ENCODE measurements at regions not wholly inside any gene's neighbourhood (a gene's known extent, or its start where the extent isn't known, plus 50 kb on each side); places are given as distances from the start of the nearest gene placed in this dataset.

DNA sequence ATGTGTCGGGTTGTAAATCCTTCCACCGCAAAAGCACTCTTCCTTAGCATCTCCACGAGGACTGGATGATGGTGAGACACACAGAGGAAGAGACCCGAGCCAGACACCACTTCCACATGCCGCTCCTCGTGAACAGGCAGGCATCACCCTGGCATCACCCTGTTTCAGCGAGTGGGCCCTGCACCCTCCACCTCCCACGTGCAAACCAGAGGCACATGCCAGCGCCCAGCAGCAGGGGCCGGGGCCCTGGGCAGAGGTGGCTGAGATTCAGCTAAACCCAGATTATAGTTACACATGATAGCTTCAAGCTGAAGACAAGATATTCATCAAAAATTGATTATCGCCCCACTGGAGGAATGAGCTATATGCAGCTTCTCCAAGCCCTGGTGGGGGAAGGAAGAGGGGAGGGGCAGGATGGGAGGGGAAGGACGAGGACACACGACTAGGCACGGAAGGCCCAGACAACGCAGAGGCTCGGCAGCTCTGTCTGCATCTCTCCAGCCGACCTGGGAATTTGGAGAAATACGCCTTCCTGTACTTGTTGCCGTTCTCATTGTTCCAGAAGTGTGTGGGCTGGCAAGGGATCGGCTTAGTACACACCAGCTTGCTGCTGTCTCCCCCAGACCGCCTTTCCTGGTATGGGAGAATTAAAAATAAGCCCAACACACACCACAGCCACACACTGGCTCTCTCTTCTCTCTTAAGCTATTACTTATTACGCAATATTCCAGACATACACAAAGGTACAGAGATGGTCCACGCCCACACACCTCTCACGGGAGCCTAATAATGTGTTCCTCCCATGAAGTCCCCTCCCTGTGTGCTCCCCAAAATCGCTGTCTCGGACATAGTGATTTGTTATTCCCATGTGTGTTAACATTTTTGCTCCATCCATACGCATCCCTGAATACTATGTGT lies 50.4 kb upstream of the ZNF354A start:
- Histone ChIP-seq H3K4me2 (ENCODE audit: low read length) (no peak overlapping the region), H3K9ac (ENCODE audit: low read length) (no peak overlapping the region), H3K9me2 (ENCODE audit: insufficient read depth) (no peaks in the 10 kb centered on the region), H3K79me2 (ENCODE audit: insufficient read depth, low read length) (no peaks in the 10 kb centered on the region), H2AFZ (ENCODE audit: low read depth, low read length, poor library complexity, severe bottlenecking) (no peak overlapping the region), H3K9me3 (ENCODE audit: control insufficient read depth in 1 of 2, insufficient read depth in 1 of 2, low read depth in 1 of 2, low read length in 2 of 2) (no peaks in the 10 kb centered on the region), H3K4me1 (ENCODE audit: control insufficient read depth in 1 of 2, insufficient read depth in 2 of 2, low read length in 2 of 2) (no peaks in the 10 kb centered on the region), H4K20me1 (ENCODE audit: insufficient read depth) (no peaks in the 10 kb centered on the region), H3K27me3 (ENCODE audit: insufficient read depth, low read length) (no peaks in the 10 kb centered on the region), H3K27ac (ENCODE audit: low read depth, low read length) (no peak overlapping the region), H3K36me3 (ENCODE audit: control insufficient read depth in 1 of 2, insufficient read depth in 2 of 2, low read length in 2 of 2) (no peaks in the 10 kb centered on the region), H3K4me3 (replicated peaks in 1 of 2; ENCODE audit: low read depth in 1 of 2, low read length in 2 of 2) (no peak overlapping the region)
- ChIA-PET POLR2A (no interaction called here), RAD21 (ENCODE audit: low non-redundant PET in 1 of 2, low total read pairs in 2 of 2, uncharacterized antibody in 2 of 2, unreplicated experiment in 2 of 2) (no interaction called here), CTCF (no interaction called here)
- ATAC-seq: no peak
- BruUV-seq (replicated peaks): no TSS peak
- DNase-seq (ENCODE audit: low read depth, low spot score): no peak
- intact Hi-C loops (cut with micrococcal nuclease): no loop called here
- TF ChIP-seq YY1 (IDR thresholded peaks at IDR 0.05; ENCODE audit: extremely low read depth, insufficient replicate concordance, low read depth, low read length) (no peak), CEBPB (IDR thresholded peaks at IDR 0.05; ENCODE audit: low read depth) (no peak), ZFX (IDR thresholded peaks at IDR 0.05) (no peak), EZH2 (IDR thresholded peaks at IDR 0.05) (no peak)
- TF ChIP-seq, protein P1, sequence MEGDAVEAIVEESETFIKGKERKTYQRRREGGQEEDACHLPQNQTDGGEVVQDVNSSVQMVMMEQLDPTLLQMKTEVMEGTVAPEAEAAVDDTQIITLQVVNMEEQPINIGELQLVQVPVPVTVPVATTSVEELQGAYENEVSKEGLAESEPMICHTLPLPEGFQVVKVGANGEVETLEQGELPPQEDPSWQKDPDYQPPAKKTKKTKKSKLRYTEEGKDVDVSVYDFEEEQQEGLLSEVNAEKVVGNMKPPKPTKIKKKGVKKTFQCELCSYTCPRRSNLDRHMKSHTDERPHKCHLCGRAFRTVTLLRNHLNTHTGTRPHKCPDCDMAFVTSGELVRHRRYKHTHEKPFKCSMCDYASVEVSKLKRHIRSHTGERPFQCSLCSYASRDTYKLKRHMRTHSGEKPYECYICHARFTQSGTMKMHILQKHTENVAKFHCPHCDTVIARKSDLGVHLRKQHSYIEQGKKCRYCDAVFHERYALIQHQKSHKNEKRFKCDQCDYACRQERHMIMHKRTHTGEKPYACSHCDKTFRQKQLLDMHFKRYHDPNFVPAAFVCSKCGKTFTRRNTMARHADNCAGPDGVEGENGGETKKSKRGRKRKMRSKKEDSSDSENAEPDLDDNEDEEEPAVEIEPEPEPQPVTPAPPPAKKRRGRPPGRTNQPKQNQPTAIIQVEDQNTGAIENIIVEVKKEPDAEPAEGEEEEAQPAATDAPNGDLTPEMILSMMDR (IDR thresholded peaks at IDR 0.05 in 2 of 3, conservative IDR thresholded peaks at IDR 0.05 in 1 of 3; ENCODE audit: borderline replicate concordance in 1 of 3, insufficient read depth in 1 of 3, low read depth in 2 of 3, low read length in 2 of 3): no peak

All from HCT116 (cell line).